Gastrocnemius medialis (tissue), 4 donors: ENCODE measurements at regions not wholly inside any gene's neighbourhood (a gene's known extent, or its start where the extent isn't known, plus 50 kb on each side); places are given as distances from the start of the nearest gene placed in this dataset.

Source experiments
- CTCF ChIP-seq, 5 experiments: fragments of 450-650 bp in 3 of 5; fragments of 200-600 bp in 2 of 5; sonication (generic) in 2 of 5; IDR thresholded peaks in 4 of 5; conservative IDR thresholded peaks in 1 of 5; 1 replicate in 4 of 5; 2 replicates in 1 of 5; pipeline ENCODE4 v1.5.1; 2016 to 2019; ENCODE audit warnings: antibody characterized with exemption in 5 of 5, mild to moderate bottlenecking in 3 of 5, moderate library complexity in 3 of 5
- POLR2A ChIP-seq, 2 donors: fragments of 450-650 bp; IDR thresholded peaks; one replicate each; pipeline ENCODE4 v1.6.1; 2017; ENCODE audit warnings: antibody characterized with exemption in 2 of 2, mild to moderate bottlenecking in 2 of 2, moderate library complexity in 2 of 2

GRCh38 chr4:65868096-65868824, 198.0 kb upstream of the EPHA5 start:
- TF ChIP-seq POLR2A (IDR thresholded peaks at IDR 0.05), result no peak
- TF ChIP-seq CTCF (IDR thresholded peaks at IDR 0.05 in 4 of 5, conservative IDR thresholded peaks at IDR 0.05 in 1 of 5), result no peak
